Epithelial cell of esophagus (primary cell): ENCODE measurements at regions not wholly inside any gene's neighbourhood (a gene's known extent, or its start where the extent isn't known, plus 50 kb on each side); places are given as distances from the start of the nearest gene placed in this dataset.

ENCODE experiments used
- DNase-seq: peaks from one replicate; pipeline ENCODE4 v3.0.0; 2010; ENCODE audit warnings: low read depth
- H3K4me3 ChIP-seq: 2 replicates; pipeline ENCODE4 v1.5.1; 2011; ENCODE audit warnings: mild to moderate bottlenecking, low read length, control low read depth
- CTCF ChIP-seq: IDR thresholded peaks from 2 replicates; pipeline ENCODE4 v1.5.1; 2011; ENCODE audit warnings: low read depth, mild to moderate bottlenecking, low read length, control low read depth, inconsistent platforms; ENCODE audit not compliant: insufficient read depth; ENCODE audit errors: missing control alignments

DNA sequence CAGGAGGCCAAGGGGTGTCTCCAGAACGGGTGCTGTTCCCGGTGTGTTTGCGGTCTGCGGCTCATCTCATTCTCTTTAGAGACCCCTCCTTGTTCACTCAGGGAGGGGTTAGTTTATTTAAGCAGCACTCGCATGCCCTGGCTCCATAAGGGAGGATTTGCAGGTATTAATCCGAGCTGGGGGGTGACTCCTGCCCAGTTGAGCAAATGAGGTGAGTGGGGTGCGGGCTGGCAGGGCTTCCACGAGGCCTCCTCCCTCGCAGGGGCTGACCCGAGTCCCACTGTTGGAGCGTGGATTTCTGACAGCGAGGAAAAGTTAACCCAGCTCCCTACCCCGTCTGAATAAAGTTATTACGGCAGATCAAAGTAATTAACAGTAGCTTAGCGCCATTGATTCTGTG is 371.8 kb upstream of the SALL3 start:
- no peak overlapping the region for H3K4me3 ChIP-seq
- DNase-seq = no peak

DNA sequence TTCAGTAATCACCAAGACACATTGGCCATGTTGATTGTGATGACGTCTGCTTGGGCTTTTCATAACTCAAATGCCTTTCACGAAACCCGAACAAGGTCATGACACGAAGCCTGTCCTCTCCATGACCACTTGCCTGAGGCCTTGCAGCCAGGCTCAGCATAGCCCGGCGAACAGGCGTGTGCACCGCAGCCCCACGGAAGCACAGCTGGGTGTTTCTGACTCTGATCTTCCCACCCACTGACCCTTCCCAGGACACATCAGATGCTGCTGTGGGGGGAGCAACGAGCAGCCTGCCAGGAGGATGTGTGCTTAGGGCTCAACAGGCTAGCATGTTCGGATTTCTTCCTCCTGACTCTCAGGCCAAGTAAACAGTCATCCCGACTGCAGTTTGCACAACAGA is 369.4 kb upstream of the SALL3 start:
- no peak for TF ChIP-seq CTCF
- DNase-seq = no peak
- H3K4me3 ChIP-seq = no peak overlapping the region

More for the DNA sequence above, 371.8 kb upstream of the SALL3 start:
- no peak for TF ChIP-seq CTCF

- no peak for DNase-seq
- no peak for TF ChIP-seq CTCF
- no peak overlapping the region for H3K4me3 ChIP-seq
These were observed 368.3 kb upstream of the SALL3 start for GRCh38 chr18:78611201-78611800.

DNA sequence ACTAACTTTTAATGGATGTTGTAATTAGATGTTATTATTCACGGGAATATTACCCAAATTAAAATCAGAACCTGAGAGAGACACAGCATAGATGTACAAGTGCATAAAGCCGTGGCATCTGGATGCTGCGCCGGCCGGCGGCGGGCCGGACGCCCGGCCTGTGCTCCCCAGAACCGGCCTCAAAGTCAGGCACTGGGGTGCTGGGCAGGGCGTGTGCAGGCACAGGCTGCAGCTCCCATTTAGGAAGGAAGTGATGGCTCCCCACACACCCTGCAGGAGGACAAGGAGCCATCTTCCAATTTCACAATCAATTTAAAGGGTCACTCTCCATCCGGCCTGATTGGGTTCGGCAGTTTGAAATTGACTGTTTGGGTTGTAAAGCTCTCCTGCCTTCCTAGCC is 367.7 kb upstream of the SALL3 start:
- no peak for TF ChIP-seq CTCF
- H3K4me3 ChIP-seq = no peak overlapping the region
- DNase-seq = no peak

DNA sequence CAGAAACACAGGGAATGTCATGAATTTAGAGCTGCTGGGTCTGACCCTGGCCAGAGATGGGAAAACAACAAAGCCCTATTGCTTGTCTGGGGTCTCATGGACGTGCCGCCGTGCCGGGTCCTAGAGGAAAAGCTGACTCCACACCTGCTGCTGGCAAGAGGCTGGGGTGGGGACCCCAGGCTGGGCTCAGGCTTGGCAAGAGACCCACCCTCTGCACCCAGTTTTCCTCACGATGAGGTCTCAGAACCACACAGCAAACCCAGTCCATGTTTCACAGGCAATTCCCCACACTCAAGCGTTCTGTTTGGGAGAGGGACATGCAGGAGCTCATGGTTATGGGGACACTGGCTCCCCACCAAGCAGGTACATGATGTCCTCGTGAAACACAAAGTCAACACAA is 367.3 kb upstream of the SALL3 start:
- no peak for TF ChIP-seq CTCF
- H3K4me3 ChIP-seq = no peak overlapping the region
- DNase-seq = no peak

- no peak for TF ChIP-seq CTCF
- H3K4me3 ChIP-seq = no peak overlapping the region
- DNase-seq = no peak
These were observed 366.8 kb upstream of the SALL3 start for GRCh38 chr18:78612801-78613200.

DNA sequence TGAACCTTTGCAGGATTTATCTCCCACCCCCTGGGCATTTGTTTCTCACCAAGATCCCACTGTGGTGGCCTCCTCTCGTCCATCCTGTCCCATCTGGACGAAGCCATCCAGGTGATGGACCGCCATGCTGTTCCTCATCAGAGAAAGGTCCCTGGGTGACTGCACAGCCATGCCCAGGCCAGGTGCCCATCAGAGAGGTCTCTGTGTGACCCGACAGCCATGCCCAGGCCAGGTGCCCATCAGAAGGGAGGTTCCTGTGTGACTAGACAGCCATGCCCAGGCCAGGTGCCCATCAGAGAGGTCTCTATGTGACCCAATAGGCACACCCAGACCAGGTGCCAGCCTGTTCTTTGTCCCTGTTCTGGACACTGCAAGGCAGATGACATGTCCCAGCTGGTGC is 360.9 kb upstream of the SALL3 start:
- no peak for TF ChIP-seq CTCF
- H3K4me3 ChIP-seq = no peak overlapping the region
- no peak for DNase-seq
